ENCODE measurements at regions not wholly inside any gene's neighbourhood (a gene's known extent, or its start where the extent isn't known, plus 50 kb on each side); places are given as distances from the start of the nearest gene placed in this dataset.
"Not testable (repeated sequence)": the region's sequence is repeated elsewhere in the genome, so short reads cannot be mapped to it uniquely, and the experiment has no call there.

DNA sequence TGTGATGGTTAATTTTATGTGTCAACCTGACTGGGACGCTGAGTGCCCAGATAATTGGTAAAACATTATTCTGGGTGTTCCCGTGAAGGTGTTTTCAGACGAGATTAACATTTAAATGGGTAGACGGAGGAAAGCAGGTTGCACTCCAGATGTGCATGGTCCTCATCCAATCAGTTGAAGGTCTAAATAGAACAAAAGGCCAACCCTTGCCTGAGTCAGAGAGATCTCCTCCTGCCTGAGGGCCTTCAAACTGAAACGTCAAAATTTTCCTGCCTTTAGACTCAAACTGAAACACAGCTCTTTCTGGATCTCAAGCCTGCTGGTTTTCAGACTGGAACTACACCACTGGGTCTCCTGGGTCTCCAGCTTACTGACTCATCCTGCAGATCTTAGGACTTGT is 73.5 kb downstream of the NPIPA8 start:
- DNase-seq (ENCODE audit: low read depth) = not testable (repeated sequence)

DNA sequence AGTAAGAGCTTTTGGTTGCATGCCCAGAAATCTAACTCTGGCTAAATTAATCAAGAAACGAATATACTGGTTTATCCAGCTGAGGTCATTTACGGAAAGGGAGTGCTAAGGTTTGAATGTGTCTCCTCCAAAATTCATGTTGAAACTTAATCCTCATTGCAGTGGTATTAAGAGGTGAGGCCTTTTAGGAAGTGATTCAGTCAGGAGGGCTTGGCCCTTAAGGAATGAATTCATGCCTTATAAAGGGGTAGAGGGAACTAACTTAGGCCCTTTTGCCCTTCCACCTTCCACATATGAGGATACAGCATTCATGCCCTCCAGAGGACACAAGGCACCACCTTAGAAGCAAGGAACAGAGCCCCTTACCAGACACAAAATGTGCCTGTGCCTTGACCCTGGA is 74.7 kb downstream of the NPIPA8 start:
- not testable (repeated sequence) for DNase-seq (ENCODE audit: low read depth)

DNA sequence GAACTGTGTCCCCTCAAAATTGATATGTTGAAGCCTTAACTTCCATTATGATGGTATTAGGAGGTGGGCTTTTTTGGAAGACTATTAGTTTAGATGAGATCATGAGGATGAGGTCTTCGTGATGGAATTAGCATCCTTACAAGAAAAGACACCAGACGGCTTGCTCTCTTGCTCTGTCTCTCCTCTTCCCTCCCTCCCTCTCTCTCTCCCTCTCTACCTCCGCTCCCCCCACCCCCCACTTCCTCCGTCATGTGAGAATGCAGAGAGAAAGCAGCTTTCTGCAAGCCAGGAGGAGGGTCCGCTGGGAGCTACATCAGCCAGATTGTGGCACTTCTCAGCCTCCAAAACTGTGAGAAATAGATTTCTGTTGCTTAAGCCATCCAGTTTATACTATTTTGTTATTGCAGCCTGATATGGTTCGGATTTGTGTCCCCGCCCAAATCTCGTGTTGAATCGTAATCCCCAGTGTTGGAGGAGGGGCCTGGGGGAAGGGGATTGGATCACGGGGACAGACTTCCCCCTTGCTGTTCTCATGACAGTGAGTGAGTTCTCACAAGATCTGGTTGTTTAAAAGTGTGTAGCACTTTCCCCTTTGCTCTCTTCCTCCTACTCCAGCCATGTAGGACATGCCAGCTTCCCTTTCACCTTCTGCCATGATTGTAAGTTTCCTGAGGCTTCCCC is 76.9 kb downstream of the NPIPA8 start:
- not testable (repeated sequence) for DNase-seq (ENCODE audit: low read depth)

DNA sequence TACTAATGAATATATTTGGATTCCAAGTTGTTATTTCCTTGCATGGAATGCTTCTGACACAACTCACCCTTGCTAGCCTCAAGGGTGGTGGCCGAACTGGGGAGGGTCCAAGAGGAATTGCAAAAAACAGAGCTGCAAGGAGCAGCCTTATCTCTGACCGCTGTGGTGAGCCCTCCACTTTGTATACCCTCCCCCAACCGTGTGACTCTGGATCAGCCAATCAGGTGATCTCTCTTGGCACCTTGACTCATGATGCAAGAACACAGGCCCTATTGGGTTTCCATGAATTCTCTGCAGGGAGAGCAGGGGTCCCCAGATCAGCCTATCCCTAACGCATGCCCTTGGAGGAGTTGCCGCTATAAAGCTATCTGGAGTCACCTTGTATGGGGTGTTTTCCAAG is 83.6 kb downstream of the NPIPA8 start:
- DNase-seq (ENCODE audit: low read depth) = not testable (repeated sequence)

DNA sequence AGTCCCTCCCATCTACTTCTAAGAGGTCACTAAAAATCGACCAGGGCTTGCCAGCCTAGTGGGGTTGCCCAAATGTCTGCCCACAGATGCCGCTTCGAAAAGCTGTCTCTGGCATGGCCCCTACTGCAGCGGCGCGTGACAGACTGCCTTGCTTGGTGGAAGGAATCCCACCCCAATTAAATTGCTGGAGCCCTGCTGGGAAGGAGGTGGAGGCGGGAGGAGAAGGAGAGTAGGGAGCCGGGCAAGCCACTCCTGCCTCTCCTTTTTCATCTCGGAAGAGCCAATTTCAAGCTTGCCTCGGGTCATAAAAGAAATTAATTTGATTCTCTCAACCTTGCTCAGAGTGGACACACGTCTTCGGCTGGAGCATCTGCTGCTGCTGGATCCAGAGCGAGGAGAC is 106.0 kb downstream of the NPIPA8 start:
- DNase-seq (ENCODE audit: low read depth) = not testable (repeated sequence)

DNA sequence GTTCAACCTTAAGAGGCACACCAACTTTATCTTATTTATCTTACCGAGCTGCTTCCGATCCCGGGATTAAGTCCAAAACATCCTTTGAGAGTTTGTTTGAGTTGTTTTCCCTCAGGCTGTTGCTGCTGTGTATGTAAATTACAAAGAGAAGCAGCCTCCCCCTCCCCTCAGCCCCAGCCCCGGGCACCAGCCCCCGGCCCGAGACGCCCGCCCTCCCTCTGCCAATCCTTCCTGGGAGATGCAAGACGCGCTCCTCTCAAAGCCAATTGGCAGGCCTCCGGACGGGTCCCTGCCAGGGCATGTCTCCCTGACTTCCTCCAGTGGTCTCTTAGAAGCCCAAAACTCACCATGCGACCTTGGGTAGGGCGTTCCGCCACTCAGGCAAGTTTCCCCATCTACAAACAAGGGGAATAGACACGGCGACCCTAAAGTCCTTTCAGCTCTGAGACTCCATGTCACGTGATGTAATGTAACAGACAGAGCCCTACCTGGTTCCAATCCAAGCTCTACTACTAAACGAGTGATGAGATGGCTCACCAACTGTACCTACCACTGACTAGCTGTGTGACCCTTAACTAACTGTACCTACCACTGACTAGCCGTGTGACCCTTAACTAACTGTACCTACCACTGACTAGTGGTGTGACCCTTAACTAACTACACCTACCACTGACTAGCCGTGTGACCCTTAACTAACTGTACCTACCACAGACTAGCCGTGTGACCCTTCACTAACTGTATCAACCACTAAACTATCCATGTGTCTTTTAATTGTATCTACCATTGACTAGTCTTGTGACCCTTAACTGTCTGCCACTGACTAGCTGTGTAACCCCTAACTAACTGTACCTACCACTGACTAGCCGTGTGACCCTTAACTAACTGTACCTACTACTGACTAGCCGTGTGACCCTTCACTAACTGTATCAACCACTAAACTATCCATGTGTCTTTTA is 114.2 kb downstream of the NPIPA8 start:
- DNase-seq (ENCODE audit: low read depth) = not testable (repeated sequence)

DNA sequence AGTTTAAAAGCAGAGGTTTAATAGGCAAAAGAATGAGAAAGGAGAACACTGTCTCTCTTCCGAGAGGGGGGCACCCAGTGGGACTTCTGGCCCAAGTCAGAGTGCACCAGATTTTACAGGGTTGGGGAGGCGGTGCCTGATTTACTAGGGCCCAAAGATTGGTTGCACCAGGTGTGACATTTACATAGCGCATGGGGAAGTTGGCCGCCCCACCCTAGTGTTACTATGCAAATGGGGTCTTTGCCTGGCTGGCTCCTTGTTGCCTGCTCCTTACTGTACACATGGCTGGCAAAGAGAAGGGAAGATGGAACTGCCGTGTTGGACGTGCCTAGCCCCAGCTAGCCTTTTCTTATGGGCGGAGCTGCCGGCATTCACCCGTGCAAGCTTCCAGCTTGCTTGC is 118.8 kb downstream of the NPIPA8 start:
- DNase-seq (ENCODE audit: low read depth) = not testable (repeated sequence)

DNA sequence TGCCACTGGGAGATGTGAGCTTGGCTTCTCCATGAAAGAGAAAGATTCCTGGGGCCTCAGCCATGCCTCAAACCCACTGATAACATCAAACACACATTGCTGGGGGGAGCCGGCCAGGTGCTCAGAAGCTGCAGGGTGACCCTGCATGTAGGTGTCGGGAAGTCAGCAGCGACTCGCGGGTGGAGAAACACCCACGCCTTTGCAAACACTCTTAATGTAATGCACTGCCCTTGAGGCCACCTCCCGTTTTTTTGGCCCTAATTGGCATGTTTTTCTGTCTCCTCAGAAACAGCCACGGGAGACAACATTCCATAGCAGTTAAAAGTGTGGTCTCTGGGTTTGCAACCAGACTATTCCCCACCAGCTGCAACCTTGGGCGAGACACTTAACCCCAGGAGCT is 119.7 kb downstream of the NPIPA8 start:
- not testable (repeated sequence) for DNase-seq (ENCODE audit: low read depth)

DNA sequence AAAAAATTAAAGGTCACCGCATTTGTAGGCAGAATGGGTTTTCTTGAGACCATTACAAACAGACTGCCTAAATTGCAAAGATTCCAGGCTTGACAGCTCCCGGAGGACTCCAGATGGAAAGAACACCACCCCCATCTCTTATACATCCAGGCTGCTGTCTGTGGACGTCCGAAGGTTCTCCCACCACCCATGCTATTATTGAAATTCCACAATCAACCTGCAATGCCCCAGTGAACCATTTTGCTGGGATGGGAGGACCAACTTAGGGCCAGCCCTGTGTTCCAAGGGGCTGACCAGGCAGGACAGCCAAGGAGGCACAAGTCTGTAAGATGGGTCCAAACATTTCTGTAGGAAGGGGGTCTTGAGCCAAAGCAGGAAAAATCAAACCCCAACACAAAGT is 122.7 kb downstream of the NPIPA8 start:
- not testable (repeated sequence) for DNase-seq (ENCODE audit: low read depth)

DNA sequence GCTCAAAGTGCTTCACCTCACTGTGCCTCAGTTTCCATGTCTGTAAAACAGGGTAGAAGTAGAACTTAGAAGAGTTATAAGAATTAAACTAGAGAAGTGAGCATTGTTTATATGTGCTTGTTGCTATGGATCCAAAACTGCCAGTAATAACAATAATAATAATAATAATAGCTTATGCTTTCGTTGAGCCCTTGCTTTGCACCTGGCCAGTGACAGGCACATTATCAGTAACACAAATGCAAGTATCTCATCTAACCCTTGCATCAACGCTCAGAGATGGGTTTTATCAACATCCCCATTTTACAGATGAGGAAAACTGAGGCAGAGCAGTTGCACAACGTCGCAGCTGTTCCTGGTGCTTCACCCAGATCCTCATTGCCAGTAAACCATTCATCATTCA is 125.0 kb downstream of the NPIPA8 start:
- DNase-seq (ENCODE audit: low read depth) = not testable (repeated sequence)

DNA sequence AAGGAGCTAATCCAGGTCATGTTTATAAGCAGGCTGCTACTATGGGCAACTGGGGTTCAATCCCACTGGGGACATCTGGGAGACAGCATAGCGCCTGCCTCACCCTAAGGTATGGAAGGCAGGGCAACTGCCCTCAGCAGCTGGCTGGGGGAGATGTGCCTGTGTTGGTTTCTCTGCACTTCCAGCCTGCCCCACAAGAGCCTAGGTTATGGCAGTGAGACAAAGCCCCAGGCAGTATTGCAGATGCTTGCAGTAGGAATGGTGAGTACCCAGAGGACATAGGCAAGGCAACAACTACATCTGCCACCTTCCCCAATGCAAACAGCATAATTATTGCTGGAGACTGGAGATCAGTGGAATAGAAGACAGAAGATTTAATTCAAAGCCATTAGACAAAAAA is 131.8 kb downstream of the NPIPA8 start:
- DNase-seq (ENCODE audit: low read depth) = not testable (repeated sequence)

DNA sequence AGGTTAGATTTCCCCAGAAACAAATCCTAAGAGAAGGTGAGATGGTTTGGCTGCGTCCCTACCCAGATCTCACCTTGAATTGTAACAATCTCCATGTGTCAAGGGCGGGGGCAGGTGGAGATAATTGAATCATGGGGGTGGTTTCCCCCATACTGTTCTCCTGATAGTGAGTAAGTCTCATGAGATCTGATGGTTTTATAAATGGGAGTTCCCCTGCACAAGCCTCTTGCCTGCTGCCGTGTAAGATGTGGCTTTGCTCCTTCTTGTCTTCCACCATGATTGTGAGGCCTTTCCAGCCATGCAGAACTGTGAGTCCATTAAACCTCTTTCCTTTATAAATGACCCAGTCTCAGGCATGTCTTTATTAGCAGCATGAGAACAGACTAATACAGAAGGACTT is 132.2 kb downstream of the NPIPA8 start:
- not testable (repeated sequence) for DNase-seq (ENCODE audit: low read depth)

DNA sequence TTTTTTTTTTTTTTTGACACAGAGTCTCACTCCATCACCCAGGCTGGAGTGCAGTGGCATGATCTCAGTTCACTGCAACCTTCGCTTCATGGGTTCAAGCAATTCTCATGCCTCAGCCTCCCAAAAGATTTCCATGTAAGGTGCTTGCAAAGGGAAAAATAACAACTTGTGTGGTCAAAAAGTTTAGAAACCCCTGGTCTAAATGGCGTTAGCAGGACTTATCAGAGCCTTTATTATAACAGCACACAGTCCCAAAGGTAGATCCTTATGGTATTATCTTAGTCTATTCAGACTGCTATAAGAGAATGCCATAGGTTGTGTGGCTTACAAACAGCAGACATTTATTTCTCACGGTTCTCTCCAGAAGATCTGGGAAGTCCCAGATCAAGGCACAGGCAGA is 135.0 kb downstream of the NPIPA8 start:
- DNase-seq (ENCODE audit: low read depth) = not testable (repeated sequence)

DNA sequence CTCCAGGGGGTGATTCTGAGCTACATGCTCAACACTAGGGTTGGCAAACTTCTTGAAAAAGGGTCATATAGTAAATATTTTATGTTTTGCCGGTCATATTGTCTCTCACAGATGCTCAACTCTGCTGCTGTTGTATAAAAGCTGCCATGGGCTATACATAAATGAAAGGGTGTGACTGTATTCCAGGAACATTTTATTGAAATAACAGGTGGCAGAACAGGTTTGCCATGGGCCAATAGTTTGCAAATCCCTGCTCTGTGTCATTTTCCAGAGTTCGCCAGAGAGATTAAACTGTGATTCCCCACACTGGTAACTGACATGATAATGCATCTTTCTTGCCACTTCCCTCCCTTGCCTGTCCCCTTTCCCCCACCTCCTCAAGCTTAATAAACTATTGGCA is 144.1 kb downstream of the NPIPA8 start:
- not testable (repeated sequence) for DNase-seq (ENCODE audit: low read depth)

DNA sequence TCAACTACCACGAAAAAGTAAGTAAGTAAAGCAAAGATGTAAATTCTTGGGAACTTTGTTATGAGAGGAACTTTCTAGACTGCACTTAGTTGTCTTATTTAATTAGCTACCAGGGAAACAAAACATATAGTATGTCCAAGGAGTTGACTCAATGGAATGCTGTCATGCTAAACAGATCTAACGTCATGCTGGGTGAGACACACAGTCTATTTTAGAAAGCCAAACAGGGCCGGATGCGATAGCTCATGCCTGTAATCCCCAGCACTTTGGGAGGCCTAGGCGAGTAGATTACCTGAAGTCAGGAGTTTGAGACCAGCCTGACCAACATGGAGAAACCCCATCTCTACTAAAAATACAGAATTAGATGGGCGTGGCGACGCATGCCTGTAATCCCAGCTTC is 146.4 kb downstream of the NPIPA8 start:
- DNase-seq (ENCODE audit: low read depth) = not testable (repeated sequence)

DNA sequence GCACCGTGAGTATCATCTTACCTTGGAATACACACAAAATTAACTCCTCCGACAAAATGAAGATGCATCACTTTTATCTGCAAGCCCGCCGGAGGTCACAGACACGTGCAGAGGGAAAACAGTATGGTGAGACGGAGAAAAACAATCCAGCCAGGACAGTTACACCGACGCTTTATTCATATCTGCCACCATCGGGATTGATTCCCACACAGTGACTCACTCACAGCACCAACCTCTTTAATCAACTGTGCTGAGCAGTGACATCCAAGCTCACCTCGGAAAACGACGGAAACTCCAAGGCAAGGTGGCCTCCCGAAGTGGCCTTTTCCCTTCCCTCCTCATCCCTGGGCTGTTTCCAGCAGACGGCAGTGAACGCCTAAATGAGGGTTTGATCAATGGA is 151.8 kb downstream of the NPIPA8 start:
- not testable (repeated sequence) for DNase-seq (ENCODE audit: low read depth)

DNA sequence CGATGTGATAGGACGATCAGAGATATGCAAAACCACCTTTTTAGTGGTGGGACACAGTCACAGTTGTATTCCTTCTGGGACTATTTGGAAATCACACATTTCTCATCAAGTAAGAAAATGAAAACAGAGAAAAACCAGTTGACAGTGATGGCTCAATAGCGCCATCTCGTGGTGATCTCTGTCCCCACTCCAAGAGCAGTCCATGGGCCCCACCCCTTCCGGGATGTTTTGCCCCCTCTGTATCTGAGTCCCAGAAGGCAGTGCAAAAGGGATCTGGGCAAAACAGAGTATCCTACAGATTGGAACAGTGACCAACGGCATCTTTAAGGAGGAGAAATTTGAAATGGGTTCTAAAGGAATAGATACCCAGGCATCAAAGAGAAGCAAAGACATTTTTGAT is 155.5 kb downstream of the NPIPA8 start:
- DNase-seq (ENCODE audit: low read depth) = not testable (repeated sequence)

DNA sequence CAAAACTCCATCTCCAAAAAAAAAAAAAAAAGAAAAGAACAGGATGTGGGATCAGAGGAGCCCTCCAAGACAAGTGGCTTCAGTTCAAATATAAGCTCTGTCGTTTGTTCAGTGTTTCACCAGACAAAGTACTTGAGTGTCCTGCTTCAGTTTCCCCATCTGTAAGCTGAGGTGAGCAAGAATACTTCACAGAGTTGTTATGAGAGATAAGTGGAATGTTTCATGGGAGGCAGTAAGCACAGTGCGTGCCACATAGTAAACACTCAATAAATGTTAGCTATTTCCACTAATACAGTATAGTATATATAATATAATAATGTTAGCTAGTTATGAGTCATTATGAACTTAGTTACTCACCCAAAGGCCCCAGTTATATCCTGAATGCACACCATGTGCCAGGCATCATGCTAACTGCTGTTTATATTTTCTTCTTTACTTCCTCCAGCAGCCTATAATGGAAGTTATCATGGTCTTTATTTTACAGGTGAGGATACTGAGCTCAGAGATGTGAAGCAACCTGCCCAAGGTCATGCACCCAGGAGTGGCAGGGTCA is 162.5 kb downstream of the NPIPA8 start:
- DNase-seq (ENCODE audit: low read depth) = not testable (repeated sequence)

DNA sequence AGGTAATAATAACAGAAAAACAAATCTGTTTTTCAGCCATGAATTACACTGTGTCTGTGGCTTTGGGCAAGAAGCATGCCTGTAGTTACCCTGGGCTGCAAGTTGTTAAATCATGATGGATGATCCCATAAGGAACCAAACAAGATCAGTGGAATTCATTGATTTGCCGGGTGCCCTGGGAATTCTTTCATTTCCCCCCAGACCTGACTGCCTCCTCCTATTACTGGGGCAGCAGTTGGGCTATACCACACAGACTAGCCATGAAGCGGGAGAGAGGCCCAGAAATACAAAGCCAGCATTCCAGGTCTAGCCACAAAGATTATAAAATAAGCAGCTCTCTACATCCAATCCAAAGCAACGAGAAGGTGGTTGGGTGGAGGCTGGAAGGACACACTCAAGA is 174.2 kb downstream of the NPIPA8 start:
- not testable (repeated sequence) for DNase-seq (ENCODE audit: low read depth)

DNA sequence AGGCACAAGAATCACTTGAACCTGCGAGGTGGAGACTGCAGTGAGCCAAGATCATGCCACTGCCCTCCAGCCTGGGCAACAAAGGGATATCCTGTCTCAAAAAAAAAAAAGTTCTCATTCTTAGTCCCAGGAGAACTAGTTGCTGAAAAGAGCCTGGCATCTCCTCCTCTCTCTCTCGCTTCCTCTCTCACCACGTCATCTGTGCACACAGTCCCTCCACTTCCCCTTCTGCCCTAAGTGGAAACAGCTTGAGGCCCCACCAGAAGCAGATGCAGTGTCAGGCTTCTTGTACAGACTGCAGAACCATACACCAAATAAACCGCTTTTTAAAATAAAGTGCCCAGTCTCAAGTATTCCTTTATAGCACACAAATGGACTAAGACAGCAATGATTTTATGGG is 175.3 kb downstream of the NPIPA8 start:
- not testable (repeated sequence) for DNase-seq (ENCODE audit: low read depth)

DNA sequence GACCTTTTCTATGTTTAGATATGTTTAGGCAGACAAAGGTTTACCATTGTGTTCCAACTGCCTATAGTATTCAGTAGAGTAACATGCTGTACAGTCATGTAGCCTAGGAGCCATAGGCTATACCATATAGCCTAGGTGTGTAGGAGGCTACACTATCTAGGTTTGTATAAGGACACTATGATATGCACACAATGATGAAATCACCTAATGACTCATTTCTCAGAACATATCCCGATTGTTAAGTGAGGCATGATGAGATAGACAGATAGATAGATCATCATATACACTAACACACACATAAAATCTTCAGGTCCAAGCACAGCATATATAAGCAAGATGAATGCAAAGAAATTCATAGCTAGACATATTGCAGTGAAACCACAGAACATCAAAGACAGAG is 177.4 kb downstream of the NPIPA8 start:
- DNase-seq (ENCODE audit: low read depth) = not testable (repeated sequence)

DNA sequence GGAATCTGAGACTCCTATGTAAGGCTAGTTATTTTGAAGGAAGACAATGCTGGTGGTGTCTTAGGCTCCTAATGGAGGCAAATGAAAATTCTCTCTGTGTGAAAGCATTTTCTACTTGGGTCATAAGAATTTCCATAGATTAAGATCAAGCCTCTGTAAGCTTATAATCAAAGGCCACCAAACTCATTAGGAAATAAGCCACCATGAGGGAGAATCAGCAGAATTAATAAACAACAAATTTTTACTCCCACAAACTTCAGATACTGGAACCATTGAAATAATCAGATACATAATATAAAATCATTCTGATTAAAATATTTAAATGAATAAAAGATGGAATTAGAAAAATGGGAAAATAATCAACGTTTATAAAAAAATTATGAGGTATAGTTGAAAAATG is 178.7 kb downstream of the NPIPA8 start:
- DNase-seq (ENCODE audit: low read depth) = not testable (repeated sequence)

DNA sequence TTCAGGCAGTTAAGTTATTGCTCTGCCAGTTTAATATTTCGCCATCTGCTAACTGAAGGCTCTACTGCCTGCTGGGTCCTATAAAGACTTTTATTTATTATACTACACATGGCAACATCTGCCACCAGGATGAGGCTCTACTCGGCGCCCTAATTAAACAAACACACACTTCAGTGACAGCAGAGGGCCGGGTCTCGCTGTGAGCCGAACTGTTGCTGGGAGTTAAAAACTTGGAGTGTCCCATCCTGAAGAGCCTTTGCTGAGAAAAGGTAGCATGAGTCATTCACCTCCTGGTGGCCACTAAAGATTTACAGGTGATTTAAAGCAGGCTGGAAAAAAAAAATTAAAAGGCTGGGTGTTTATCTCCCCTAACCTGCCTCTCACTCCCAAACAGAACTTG is 183.7 kb downstream of the NPIPA8 start:
- not testable (repeated sequence) for DNase-seq (ENCODE audit: low read depth)
